ENCODE measurements at regions not wholly inside any gene's neighbourhood (a gene's known extent, or its start where the extent isn't known, plus 50 kb on each side); places are given as distances from the start of the nearest gene placed in this dataset.

- TF ChIP-seq POLR2AphosphoS5 (IDR thresholded peaks at IDR 0.05; ENCODE audit: low read depth, low read length) (no peak), REST (IDR thresholded peaks at IDR 0.05; ENCODE audit: insufficient read depth in 1 of 2, low read depth in 2 of 2, low read length in 2 of 2) (no peak), TAF1 (IDR thresholded peaks at IDR 0.05; ENCODE audit: borderline replicate concordance, insufficient read depth, low read length) (no peak), SIN3A (IDR thresholded peaks at IDR 0.05; ENCODE audit: borderline replicate concordance, insufficient read depth, low read length) (no peak), FOXP2 (optimal IDR thresholded peaks at IDR 0.05; ENCODE audit: borderline replicate concordance, extremely low read depth, extremely low read length, insufficient read depth) (no peak)
Measured at GRCh38 chr13:84044805-84045204, 162.5 kb upstream of the SLITRK1 start.

GRCh38 chr13:84038001-84038400 is 155.7 kb upstream of the SLITRK1 start:
- TF ChIP-seq SIN3A (IDR thresholded peaks at IDR 0.05; ENCODE audit: borderline replicate concordance, insufficient read depth, low read length) (no peak), REST (IDR thresholded peaks at IDR 0.05; ENCODE audit: insufficient read depth in 1 of 2, low read depth in 2 of 2, low read length in 2 of 2) (no peak), POLR2AphosphoS5 (IDR thresholded peaks at IDR 0.05; ENCODE audit: low read depth, low read length) (no peak), FOXP2 (optimal IDR thresholded peaks at IDR 0.05; ENCODE audit: borderline replicate concordance, extremely low read depth, extremely low read length, insufficient read depth) (no peak), TAF1 (IDR thresholded peaks at IDR 0.05; ENCODE audit: borderline replicate concordance, insufficient read depth, low read length) (no peak)

GRCh38 chr13:84032116-84032515 is 149.8 kb upstream of the SLITRK1 start:
- TF ChIP-seq FOXP2 (optimal IDR thresholded peaks at IDR 0.05; ENCODE audit: borderline replicate concordance, extremely low read depth, extremely low read length, insufficient read depth) (no peak), POLR2AphosphoS5 (IDR thresholded peaks at IDR 0.05; ENCODE audit: low read depth, low read length) (no peak), REST (IDR thresholded peaks at IDR 0.05; ENCODE audit: insufficient read depth in 1 of 2, low read depth in 2 of 2, low read length in 2 of 2) (no peak), TAF1 (IDR thresholded peaks at IDR 0.05; ENCODE audit: borderline replicate concordance, insufficient read depth, low read length) (no peak), SIN3A (IDR thresholded peaks at IDR 0.05; ENCODE audit: borderline replicate concordance, insufficient read depth, low read length) (no peak)

GRCh38 chr13:84031120-84031519 is 148.8 kb upstream of the SLITRK1 start:
- TF ChIP-seq POLR2AphosphoS5 (IDR thresholded peaks at IDR 0.05; ENCODE audit: low read depth, low read length) (no peak), REST (IDR thresholded peaks at IDR 0.05; ENCODE audit: insufficient read depth in 1 of 2, low read depth in 2 of 2, low read length in 2 of 2) (no peak), SIN3A (IDR thresholded peaks at IDR 0.05; ENCODE audit: borderline replicate concordance, insufficient read depth, low read length) (no peak), FOXP2 (optimal IDR thresholded peaks at IDR 0.05; ENCODE audit: borderline replicate concordance, extremely low read depth, extremely low read length, insufficient read depth) (no peak), TAF1 (IDR thresholded peaks at IDR 0.05; ENCODE audit: borderline replicate concordance, insufficient read depth, low read length) (no peak)

GRCh38 chr13:84029396-84029795 is 147.1 kb upstream of the SLITRK1 start:
- no peak for TF ChIP-seq SIN3A (IDR thresholded peaks at IDR 0.05; ENCODE audit: borderline replicate concordance, insufficient read depth, low read length)
- TF ChIP-seq POLR2AphosphoS5 (IDR thresholded peaks at IDR 0.05; ENCODE audit: low read depth, low read length) = no peak
- no peak for TF ChIP-seq FOXP2 (optimal IDR thresholded peaks at IDR 0.05; ENCODE audit: borderline replicate concordance, extremely low read depth, extremely low read length, insufficient read depth)
- no peak for TF ChIP-seq TAF1 (IDR thresholded peaks at IDR 0.05; ENCODE audit: borderline replicate concordance, insufficient read depth, low read length)
- no peak for TF ChIP-seq REST (IDR thresholded peaks at IDR 0.05; ENCODE audit: insufficient read depth in 1 of 2, low read depth in 2 of 2, low read length in 2 of 2)
